ENCODE measurements at regions not wholly inside any gene's neighbourhood (a gene's known extent, or its start where the extent isn't known, plus 50 kb on each side); places are given as distances from the start of the nearest gene placed in this dataset.
A peak's percentile ranks its signal among the peaks of the same experiment; 100 is the strongest.

GRCh38 chr12:19849208-19849607 lies 409.9 kb downstream of the AEBP2 start:
- H4K91ac ChIP-seq (ENCODE audit: insufficient read depth, low read depth, low read length): no peak overlapping the region
- in situ Hi-C loops (cut with MboI; ENCODE audit: low sequenced_read_pairs): no loop called here
- H3K27ac ChIP-seq (ENCODE audit: insufficient read depth, low read length): no peak overlapping the region

More at GRCh38 chr12:19849208-19849607, 409.9 kb downstream of the AEBP2 start:
- no peaks in the 10 kb centered on the region for H3K36me3 ChIP-seq (ENCODE audit: control insufficient read depth, insufficient read depth, low read length)
- no peak overlapping the region for H4K5ac ChIP-seq (ENCODE audit: low read depth, low read length)
- no peak overlapping the region for H2BK5ac ChIP-seq (ENCODE audit: low read depth, low read length, poor library complexity, severe bottlenecking)
- H2BK120ac ChIP-seq (ENCODE audit: low read depth, low read length): no peak overlapping the region; the same call in 1 of the 2 replicates
- POLR2A ChIA-PET (ENCODE audit: unreplicated experiment): no interaction called here
- H3K23ac ChIP-seq (ENCODE audit: low read depth, low read length): no peak overlapping the region
- no peak overlapping the region for H2AK9ac ChIP-seq (replicated peaks; ENCODE audit: low read depth, low read length, poor library complexity)
- dilution Hi-C loops (cut with HindIII; ENCODE audit: low sequenced_read_pairs, unreplicated experiment) (no loop called here), intact Hi-C loops (cut with micrococcal nuclease) (no loop called here)
- H2AK5ac ChIP-seq (ENCODE audit: low read depth, low read length): peak overlapping the region; percentile 54; the same call in 1 of the 2 replicates
- no peak overlapping the region for H2BK15ac ChIP-seq (ENCODE audit: low read depth, low read length)
- no peak overlapping the region for H3K4me2 ChIP-seq (ENCODE audit: low read depth, low read length)
- BruUV-seq (replicated peaks): no TSS peak
- no peaks in the 10 kb centered on the region for H4K20me1 ChIP-seq (ENCODE audit: insufficient read depth, low read length)
- CTCF ChIA-PET: no interaction called here
- no peaks in the 10 kb centered on the region for H3K79me1 ChIP-seq (ENCODE audit: low read depth in 1 of 2, low read length in 2 of 2)
- H3K4ac ChIP-seq (ENCODE audit: low read depth, low read length): peak overlapping the region; percentile 45; the same call in 1 of the 2 replicates
- peaks cover 3% of the 10 kb centered on the region; the same call in 1 of the 2 replicates for H3K9me3 ChIP-seq (ENCODE audit: control insufficient read depth, insufficient read depth, low read length)
- TF ChIP-seq ELK1 (IDR thresholded peaks at IDR 0.05; ENCODE audit: borderline replicate concordance, low read depth, low read length) (no peak), MAZ (IDR thresholded peaks at IDR 0.05; ENCODE audit: borderline replicate concordance, low read depth, low read length) (no peak), MXI1 (IDR thresholded peaks at IDR 0.05; ENCODE audit: borderline replicate concordance, low read depth, low read length) (no peak), RCOR1 (IDR thresholded peaks at IDR 0.05; ENCODE audit: insufficient replicate concordance, low read length) (no peak), CTCF (conservative IDR thresholded peaks at IDR 0.05; ENCODE audit: low read depth, low read length) (no peak), BHLHE40 (IDR thresholded peaks at IDR 0.05; ENCODE audit: low read depth, low read length) (no peak), MAFK (IDR thresholded peaks at IDR 0.05; ENCODE audit: low read depth, low read length) (no peak), RFX5 (IDR thresholded peaks at IDR 0.05; ENCODE audit: low read depth, low read length) (no peak), CEBPB (IDR thresholded peaks at IDR 0.05; ENCODE audit: low read depth, low read length) (no peak), FOS (IDR thresholded peaks at IDR 0.05; ENCODE audit: low read depth, low read length) (no peak), NFE2L2 (IDR thresholded peaks at IDR 0.05; ENCODE audit: low read depth, low read length) (no peak), CHD1 (IDR thresholded peaks at IDR 0.05; ENCODE audit: low read depth, low read length) (no peak), SMC3 (IDR thresholded peaks at IDR 0.05; ENCODE audit: low read depth, low read length) (no peak), RAD21 (IDR thresholded peaks at IDR 0.05; ENCODE audit: low read length) (no peak), POLR2A (IDR thresholded peaks at IDR 0.05; ENCODE audit: low read depth, low read length) (no peak), USF2 (IDR thresholded peaks at IDR 0.05; ENCODE audit: low read depth, low read length) (no peak)
- ATAC-seq (ENCODE audit: low read depth) (no peak), DNase-seq (no peak)
- H3K56ac ChIP-seq (ENCODE audit: extremely low read depth, insufficient read depth, low read length): no peak overlapping the region
- H2AFZ ChIP-seq (replicated peaks; ENCODE audit: low read length, poor library complexity): no peak overlapping the region
- peaks cover 11% of the 10 kb centered on the region for H3K4me1 ChIP-seq (ENCODE audit: control insufficient read depth, insufficient read depth, low read length)
- WGBS, 2 experiments (ENCODE audit: extremely low coverage in 2 of 2, insufficient read length in 1 of 2): no CpG with 5 or more reads among the region's 2 CpGs
- H4K8ac ChIP-seq (ENCODE audit: low read depth in 2 of 2, low read length in 2 of 2): no peak overlapping the region
- no peak overlapping the region for H3K14ac ChIP-seq (replicated peaks; ENCODE audit: low read depth, low read length)
- peak overlapping the region; percentile 8 for H2BK20ac ChIP-seq (ENCODE audit: low read depth, low read length)
- no peaks in the 10 kb centered on the region for H3K27me3 ChIP-seq (ENCODE audit: control insufficient read depth, insufficient read depth, low read length)
- H3K18ac ChIP-seq (ENCODE audit: low read depth, low read length): no peak overlapping the region
- H3K9ac ChIP-seq (ENCODE audit: low read depth, low read length): no peak overlapping the region
- peaks cover 7% of the 10 kb centered on the region for H3K9me1 ChIP-seq (ENCODE audit: insufficient read depth, low read length)
- no peak overlapping the region for H3K4me3 ChIP-seq (ENCODE audit: insufficient read depth, low read depth, low read length)
